Transverse colon (tissue), 4 donors: ENCODE measurements at regions not wholly inside any gene's neighbourhood (a gene's known extent, or its start where the extent isn't known, plus 50 kb on each side); places are given as distances from the start of the nearest gene placed in this dataset.

ENCODE experiments used
- POLR2A ChIP-seq: fragments of 450-650 bp; IDR thresholded peaks from one replicate; pipeline ENCODE4 v1.6.1; 2016; ENCODE audit warnings: antibody characterized with exemption, mild to moderate bottlenecking, moderate library complexity
- POLR2AphosphoS5 ChIP-seq, 3 donors: sonication (generic); formaldehyde crosslinking; IDR thresholded peaks; one replicate each; pipeline ENCODE4 v1.6.1; 2016; ENCODE audit warnings: antibody characterized with exemption in 3 of 3
- TF ChIP-seq, protein P1 (sequence below), 5 experiments: fragments of 200-600 bp in 3 of 5; fragments of 450-650 bp in 2 of 5; sonication (generic) in 3 of 5; IDR thresholded peaks; 1 replicate in 2 of 5; 2 replicates in 3 of 5; pipeline ENCODE4 v1.5.1; 2016 to 2017; ENCODE audit warnings: antibody characterized with exemption in 5 of 5, inconsistent platforms in 3 of 5, mild to moderate bottlenecking in 2 of 5, moderate library complexity in 1 of 5

DNA sequence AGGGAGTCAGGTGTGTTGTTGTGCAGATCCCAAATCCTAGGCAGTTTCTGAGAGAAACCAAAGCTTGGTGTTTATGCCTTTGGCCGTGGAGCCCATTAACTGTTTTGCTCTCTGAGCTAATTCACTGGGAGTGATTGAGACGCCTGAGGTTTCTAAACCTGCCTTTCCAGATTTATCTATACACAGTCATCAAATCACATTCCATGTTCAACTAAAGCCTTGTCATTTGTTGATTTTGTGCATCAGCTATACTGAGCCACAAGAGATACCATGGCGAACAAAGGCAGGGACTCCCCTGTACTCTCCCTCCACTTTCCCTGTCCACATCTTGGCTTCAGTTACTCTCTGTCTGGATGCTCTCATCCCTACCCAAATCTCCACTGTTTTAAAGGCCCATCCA lies 229.7 kb upstream of the PMEPA1 start:
- TF ChIP-seq, protein P1, sequence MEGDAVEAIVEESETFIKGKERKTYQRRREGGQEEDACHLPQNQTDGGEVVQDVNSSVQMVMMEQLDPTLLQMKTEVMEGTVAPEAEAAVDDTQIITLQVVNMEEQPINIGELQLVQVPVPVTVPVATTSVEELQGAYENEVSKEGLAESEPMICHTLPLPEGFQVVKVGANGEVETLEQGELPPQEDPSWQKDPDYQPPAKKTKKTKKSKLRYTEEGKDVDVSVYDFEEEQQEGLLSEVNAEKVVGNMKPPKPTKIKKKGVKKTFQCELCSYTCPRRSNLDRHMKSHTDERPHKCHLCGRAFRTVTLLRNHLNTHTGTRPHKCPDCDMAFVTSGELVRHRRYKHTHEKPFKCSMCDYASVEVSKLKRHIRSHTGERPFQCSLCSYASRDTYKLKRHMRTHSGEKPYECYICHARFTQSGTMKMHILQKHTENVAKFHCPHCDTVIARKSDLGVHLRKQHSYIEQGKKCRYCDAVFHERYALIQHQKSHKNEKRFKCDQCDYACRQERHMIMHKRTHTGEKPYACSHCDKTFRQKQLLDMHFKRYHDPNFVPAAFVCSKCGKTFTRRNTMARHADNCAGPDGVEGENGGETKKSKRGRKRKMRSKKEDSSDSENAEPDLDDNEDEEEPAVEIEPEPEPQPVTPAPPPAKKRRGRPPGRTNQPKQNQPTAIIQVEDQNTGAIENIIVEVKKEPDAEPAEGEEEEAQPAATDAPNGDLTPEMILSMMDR (IDR thresholded peaks at IDR 0.05) = no peak
- no peak for TF ChIP-seq POLR2A
- no peak for TF ChIP-seq POLR2AphosphoS5 (IDR thresholded peaks at IDR 0.05)
